ENCODE measurements at regions not wholly inside any gene's neighbourhood (a gene's known extent, or its start where the extent isn't known, plus 50 kb on each side); places are given as distances from the start of the nearest gene placed in this dataset.
A peak's percentile ranks its signal among the peaks of the same experiment; 100 is the strongest.
"Not testable (repeated sequence)": the region's sequence is repeated elsewhere in the genome, so short reads cannot be mapped to it uniquely, and the experiment has no call there.

DNA sequence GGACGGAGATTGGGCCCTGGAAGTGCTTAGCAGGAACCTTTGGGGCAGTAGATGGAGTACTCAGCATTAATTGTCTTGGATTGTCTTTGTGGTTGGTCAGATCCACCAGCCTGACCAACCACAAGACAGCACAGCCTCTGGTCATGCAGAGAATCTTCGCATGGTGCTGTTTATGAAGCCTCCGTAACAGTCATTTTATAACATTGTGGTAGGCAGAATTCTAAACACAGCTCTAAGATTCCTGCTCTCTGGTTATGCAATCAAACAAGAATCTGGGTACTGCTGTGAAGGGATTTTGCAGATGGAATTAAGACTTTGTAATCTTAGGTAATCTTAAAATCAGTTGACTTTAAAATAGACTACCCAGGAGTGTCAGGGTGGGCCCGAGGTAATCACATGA is 312.2 kb upstream of the GOT2 start:
- no peak for DNase-seq
- in situ Hi-C loops (cut with HindIII; ENCODE audit: low pct_ligation_motif_present, low pct_unique_long_range_greater_than_20kb, low sequenced_read_pairs): no loop called here

- in situ Hi-C loops (cut with HindIII; ENCODE audit: low pct_ligation_motif_present, low pct_unique_long_range_greater_than_20kb, low sequenced_read_pairs): no loop called here
- no peak for DNase-seq
Observed at GRCh38 chr16:59045501-59045900, 311.4 kb upstream of the GOT2 start.

DNA sequence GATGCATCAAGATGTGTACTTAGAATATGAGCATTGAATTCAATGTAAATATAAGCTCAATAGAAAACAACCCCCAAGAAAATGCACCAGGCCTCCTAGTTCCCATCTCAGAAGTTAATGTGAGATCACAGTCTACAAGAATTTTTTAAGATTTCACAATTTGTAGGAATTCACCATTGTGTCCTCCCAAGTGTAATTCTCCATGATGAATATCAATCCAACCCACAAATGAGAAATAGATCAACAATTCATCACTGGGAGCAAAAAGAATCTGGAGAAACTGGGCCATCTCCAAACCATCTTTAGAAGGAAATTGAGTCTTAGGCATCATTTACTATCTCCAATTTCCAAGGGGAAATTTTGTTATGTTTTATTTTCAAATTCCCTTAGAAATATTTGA is 310.5 kb upstream of the GOT2 start:
- DNase-seq: no peak
- in situ Hi-C loops (cut with HindIII; ENCODE audit: low pct_ligation_motif_present, low pct_unique_long_range_greater_than_20kb, low sequenced_read_pairs): no loop called here

DNA sequence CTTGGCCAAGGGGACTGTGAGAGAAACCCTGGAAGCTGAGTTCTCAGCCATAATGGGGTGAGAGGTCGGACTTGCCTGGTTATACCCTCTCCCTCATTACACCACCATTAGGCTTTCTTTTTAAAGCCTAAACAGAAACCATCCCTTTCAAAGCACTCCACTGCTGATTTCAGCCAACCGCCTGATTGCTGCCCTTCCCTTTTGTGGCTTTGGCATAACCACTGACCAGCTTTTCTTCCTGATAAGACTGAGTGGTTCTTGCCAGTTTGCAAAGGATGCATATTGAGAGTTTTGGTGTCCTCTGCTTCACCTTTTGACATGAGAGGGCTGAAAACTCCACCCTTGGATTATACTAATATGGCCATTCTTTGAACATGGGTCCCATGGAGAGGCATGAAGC is 308.2 kb upstream of the GOT2 start:
- no peak for DNase-seq
- in situ Hi-C loops (cut with HindIII; ENCODE audit: low pct_ligation_motif_present, low pct_unique_long_range_greater_than_20kb, low sequenced_read_pairs): no loop called here

- no peak for DNase-seq
- in situ Hi-C loops (cut with HindIII; ENCODE audit: low pct_ligation_motif_present, low pct_unique_long_range_greater_than_20kb, low sequenced_read_pairs): no loop called here
Observed at GRCh38 chr16:59039066-59039720, 305.1 kb upstream of the GOT2 start.

GRCh38 chr16:59030923-59031485 is 296.9 kb upstream of the GOT2 start:
- in situ Hi-C loops (cut with HindIII; ENCODE audit: low pct_ligation_motif_present, low pct_unique_long_range_greater_than_20kb, low sequenced_read_pairs): no loop called here
- DNase-seq: no peak

DNA sequence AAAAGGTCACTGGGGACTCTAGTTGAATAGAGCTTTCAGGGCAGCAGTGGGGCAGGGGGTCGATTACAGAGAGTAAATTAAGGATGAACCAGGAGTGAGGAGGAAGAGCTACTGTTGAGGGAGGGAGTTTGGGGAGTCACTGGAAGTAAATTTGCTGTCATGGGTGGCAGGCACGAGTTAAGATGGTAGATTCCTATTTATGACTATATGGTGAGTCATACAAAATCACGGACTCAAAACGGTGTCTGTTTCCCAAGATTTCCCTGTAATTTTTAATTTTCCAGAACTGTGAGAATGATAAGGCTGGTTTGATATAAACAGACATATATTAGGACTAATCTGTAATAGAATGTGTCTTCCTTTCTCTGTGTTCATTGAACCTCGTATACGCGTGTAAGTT is 287.6 kb upstream of the GOT2 start:
- DNase-seq: peak; percentile 65
- in situ Hi-C loops (cut with HindIII; ENCODE audit: low pct_ligation_motif_present, low pct_unique_long_range_greater_than_20kb, low sequenced_read_pairs): no loop called here

DNA sequence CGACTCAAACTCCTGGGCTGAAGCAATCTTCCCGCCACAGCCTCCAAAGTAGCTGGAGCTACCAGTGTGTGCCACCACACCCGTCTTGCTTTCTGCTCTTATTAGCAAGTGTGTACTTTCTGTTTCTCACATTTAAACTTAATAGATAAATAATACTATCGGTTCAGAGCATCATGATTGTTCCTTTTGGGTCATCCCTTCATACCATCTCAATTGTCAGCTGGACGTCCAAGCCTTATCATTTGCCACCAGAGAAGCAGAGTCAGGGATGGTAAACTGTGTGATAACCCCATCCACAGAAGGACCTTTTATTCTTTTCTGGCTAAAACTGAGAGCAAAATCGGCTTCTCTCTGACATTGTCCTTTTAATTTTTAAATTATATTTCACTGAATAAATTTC is 279.8 kb upstream of the GOT2 start:
- in situ Hi-C loops (cut with HindIII; ENCODE audit: low pct_ligation_motif_present, low pct_unique_long_range_greater_than_20kb, low sequenced_read_pairs): no loop called here
- no peak for DNase-seq

DNA sequence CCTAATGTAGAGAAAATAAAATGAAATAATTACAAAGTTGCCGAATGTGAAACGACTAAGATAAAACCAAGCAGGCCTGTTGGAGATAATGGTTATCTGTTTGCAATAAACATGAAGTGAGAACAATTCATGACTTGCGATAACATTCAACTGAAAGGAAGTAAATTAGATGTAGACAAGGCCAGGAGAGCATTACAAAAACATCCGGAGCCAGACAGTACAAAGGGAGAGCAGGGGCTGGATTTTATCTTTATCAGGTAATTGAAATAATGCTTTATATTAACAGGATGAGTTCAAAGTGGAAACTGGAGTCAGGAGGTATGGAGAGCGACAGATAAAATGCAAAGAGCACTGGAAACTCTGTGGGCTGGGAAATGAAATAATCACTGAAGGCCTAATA is 265.6 kb upstream of the GOT2 start:
- no peak for DNase-seq
- in situ Hi-C loops (cut with HindIII; ENCODE audit: low pct_ligation_motif_present, low pct_unique_long_range_greater_than_20kb, low sequenced_read_pairs): no loop called here

DNA sequence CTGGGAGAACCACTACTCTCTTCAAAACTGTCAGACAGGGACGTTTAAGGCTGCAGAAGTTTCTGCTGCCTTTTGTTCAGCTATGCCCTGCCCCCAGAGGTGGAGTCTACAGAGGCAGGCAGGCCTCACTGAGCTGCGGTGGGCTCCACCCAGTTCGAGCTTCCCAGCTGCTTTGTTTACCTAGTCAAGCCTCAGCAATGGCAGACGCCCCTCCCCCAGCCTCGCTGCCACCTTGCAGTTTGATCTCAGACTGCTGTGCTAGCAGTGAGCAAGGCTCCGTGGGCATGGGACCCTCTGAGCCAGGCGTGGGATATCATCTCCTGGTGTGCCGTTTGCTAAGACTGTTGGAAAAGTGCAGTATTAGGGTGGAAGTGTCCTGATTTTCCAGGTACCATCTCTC is 258.6 kb upstream of the GOT2 start:
- in situ Hi-C loops (cut with HindIII; ENCODE audit: low pct_ligation_motif_present, low pct_unique_long_range_greater_than_20kb, low sequenced_read_pairs); DNase-seq: not testable (repeated sequence)

- in situ Hi-C loops (cut with HindIII; ENCODE audit: low pct_ligation_motif_present, low pct_unique_long_range_greater_than_20kb, low sequenced_read_pairs); DNase-seq: not testable (repeated sequence)
Observed at GRCh38 chr16:58983181-58983965, 249.3 kb upstream of the GOT2 start.

DNA sequence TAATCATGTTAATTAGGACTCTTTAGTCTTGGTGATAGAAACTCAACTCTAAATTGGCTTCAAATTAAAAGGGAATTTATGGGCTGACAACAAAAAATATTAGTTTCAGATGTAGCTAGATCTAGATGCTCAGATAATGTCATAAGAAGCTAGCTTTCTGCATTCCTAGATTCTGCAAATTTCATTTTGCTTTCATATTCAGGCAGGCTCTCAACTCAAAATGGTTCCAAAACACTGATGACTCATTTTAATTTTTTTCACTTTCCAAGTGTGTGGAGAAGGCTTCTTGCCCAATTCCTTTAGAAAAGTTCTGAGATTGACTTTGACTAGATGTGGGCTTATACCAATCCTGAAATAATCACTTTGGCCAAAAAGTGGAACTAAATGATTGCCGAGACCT is 236.7 kb upstream of the GOT2 start:
- in situ Hi-C loops (cut with HindIII; ENCODE audit: low pct_ligation_motif_present, low pct_unique_long_range_greater_than_20kb, low sequenced_read_pairs): no loop called here
- peak; percentile 23 for DNase-seq

DNA sequence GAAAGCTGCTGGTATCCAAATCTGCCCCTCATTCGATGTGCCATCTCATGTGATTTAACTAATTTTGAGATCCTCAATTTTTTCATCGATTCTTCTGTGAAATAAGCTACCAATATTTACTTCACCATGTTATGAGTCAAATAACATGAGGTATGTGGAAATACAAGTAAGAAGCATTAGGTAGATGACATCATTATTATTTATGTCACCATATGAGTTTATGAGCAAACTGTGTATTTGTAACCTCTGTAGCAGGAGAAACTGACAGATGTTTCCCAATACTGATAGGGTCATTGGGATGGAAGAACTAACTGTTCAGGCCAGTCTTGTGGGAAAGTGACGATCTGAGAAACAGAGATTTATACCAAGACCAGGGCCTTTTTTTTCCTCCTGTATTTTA is 229.4 kb upstream of the GOT2 start:
- no peak for DNase-seq
- in situ Hi-C loops (cut with HindIII; ENCODE audit: low pct_ligation_motif_present, low pct_unique_long_range_greater_than_20kb, low sequenced_read_pairs): no loop called here

GRCh38 chr16:58962811-58963210 is 228.7 kb upstream of the GOT2 start:
- in situ Hi-C loops (cut with HindIII; ENCODE audit: low pct_ligation_motif_present, low pct_unique_long_range_greater_than_20kb, low sequenced_read_pairs): no loop called here
- DNase-seq: no peak

- in situ Hi-C loops (cut with HindIII; ENCODE audit: low pct_ligation_motif_present, low pct_unique_long_range_greater_than_20kb, low sequenced_read_pairs): no loop called here
- DNase-seq: no peak
Observed at GRCh38 chr16:58960484-58960883, 226.4 kb upstream of the GOT2 start.

GRCh38 chr16:58960034-58960433 is 225.9 kb upstream of the GOT2 start:
- in situ Hi-C loops (cut with HindIII; ENCODE audit: low pct_ligation_motif_present, low pct_unique_long_range_greater_than_20kb, low sequenced_read_pairs): no loop called here
- DNase-seq: no peak

DNA sequence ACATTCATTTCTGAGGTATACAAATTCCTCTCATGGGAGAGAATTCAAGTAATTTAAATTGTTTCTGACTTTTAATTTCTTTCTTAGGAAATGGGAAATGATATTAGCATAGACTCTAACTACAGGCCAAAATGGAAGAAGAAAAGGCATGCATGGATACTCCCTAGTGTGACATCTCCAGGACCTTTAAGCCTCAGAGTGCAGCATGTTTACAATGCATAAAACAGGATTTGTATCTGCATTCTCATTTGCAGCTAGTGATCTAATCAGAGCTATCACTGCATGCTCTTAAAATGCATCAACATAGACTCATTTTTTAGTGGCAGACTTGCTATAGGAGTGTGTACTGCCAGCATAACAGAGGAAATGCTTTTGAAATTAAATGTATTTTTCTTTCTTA is 224.6 kb upstream of the GOT2 start:
- no peak for DNase-seq
- in situ Hi-C loops (cut with HindIII; ENCODE audit: low pct_ligation_motif_present, low pct_unique_long_range_greater_than_20kb, low sequenced_read_pairs): no loop called here

DNA sequence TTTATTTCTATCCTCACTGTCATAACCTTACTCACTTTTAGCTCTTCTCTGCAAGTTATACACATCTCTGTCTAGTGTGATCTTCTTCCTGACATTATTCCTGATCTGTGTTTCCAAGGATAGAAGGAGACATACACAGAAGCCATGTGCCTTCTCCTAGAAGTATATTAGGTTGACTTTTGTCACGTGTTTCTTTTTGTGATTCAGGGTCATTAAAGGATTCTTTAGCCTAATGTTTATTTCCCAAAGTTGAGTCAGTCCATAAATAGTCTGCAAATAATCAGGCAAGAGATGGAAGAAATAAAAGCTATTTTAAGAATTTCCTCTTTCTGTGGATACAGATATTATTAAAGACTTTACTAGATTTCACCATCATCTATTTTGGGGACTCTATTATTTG is 214.1 kb upstream of the GOT2 start:
- DNase-seq: no peak
- in situ Hi-C loops (cut with HindIII; ENCODE audit: low pct_ligation_motif_present, low pct_unique_long_range_greater_than_20kb, low sequenced_read_pairs): no loop called here

DNA sequence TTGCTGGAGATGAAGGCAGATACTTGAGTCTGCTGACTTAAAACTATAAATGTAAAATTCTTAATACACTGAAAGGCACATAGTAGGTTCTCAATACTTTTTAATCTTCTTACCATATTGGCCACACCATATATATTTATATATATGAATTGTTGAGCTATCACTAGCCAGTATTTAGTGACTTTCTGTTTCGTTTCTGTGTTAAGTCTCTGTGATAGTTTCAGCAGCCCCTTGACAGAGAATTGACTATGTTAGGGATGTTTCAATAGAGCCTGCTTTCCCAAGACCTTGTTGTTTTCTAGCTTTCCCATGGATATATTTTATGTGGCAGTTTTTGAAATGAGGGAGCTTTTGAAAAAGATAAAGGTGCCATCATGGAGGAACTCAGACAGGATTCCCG is 206.5 kb upstream of the GOT2 start:
- DNase-seq: no peak
- in situ Hi-C loops (cut with HindIII; ENCODE audit: low pct_ligation_motif_present, low pct_unique_long_range_greater_than_20kb, low sequenced_read_pairs): no loop called here

DNA sequence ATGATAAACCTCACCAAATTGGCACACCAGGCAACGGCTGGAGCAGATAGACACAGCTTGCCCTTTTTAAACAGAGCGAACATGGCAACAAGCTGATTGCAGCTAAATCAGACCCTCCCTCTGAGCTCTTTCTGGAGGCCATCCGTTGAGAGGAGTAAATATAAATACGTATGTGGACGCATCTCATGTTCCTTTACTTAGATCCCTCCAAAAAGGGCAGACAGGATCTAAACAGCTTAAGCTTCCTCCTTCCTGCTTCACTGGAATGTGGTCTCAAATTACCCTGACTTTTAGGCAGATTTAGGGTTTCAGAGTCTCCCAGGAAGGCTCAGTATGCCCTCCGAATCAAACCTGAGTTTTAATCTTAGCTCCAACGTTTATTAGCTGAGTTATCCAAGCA is 204.7 kb upstream of the GOT2 start:
- DNase-seq: no peak
- in situ Hi-C loops (cut with HindIII; ENCODE audit: low pct_ligation_motif_present, low pct_unique_long_range_greater_than_20kb, low sequenced_read_pairs): no loop called here
